ENCODE measurements at regions not wholly inside any gene's neighbourhood (a gene's known extent, or its start where the extent isn't known, plus 50 kb on each side); places are given as distances from the start of the nearest gene placed in this dataset.

- TF ChIP-seq RARB (CRISPR knock-in tag; IDR thresholded peaks at IDR 0.05), result no peak
- no peak for TF ChIP-seq ZFP30 (CRISPR knock-in tag; IDR thresholded peaks at IDR 0.05)
- TF ChIP-seq PPARA (CRISPR knock-in tag; IDR thresholded peaks at IDR 0.05; ENCODE audit: borderline replicate concordance), result no peak
- TF ChIP-seq ISL1 (CRISPR knock-in tag; IDR thresholded peaks at IDR 0.05), result no peak
- TF ChIP-seq ARNTL (CRISPR knock-in tag; IDR thresholded peaks at IDR 0.05; ENCODE audit: borderline replicate concordance, low read depth), result no peak
- TF ChIP-seq, protein P1, sequence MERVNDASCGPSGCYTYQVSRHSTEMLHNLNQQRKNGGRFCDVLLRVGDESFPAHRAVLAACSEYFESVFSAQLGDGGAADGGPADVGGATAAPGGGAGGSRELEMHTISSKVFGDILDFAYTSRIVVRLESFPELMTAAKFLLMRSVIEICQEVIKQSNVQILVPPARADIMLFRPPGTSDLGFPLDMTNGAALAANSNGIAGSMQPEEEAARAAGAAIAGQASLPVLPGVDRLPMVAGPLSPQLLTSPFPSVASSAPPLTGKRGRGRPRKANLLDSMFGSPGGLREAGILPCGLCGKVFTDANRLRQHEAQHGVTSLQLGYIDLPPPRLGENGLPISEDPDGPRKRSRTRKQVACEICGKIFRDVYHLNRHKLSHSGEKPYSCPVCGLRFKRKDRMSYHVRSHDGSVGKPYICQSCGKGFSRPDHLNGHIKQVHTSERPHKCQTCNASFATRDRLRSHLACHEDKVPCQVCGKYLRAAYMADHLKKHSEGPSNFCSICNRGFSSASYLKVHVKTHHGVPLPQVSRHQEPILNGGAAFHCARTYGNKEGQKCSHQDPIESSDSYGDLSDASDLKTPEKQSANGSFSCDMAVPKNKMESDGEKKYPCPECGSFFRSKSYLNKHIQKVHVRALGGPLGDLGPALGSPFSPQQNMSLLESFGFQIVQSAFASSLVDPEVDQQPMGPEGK (CRISPR knock-in tag; IDR thresholded peaks at IDR 0.05; ENCODE audit: borderline replicate concordance), result no peak
- no peak for TF ChIP-seq TOX (CRISPR knock-in tag; IDR thresholded peaks at IDR 0.05; ENCODE audit: borderline replicate concordance)
- no peak for TF ChIP-seq ESRRG (CRISPR knock-in tag; IDR thresholded peaks at IDR 0.05)
- no peak for TF ChIP-seq ZC3H10 (CRISPR knock-in tag; IDR thresholded peaks at IDR 0.05)
- no peak for TF ChIP-seq BACH2 (CRISPR knock-in tag; IDR thresholded peaks at IDR 0.05; ENCODE audit: borderline replicate concordance)
Measured at GRCh38 chr2:185044323-185044874, 446.1 kb downstream of the ZNF804A start.

Data from SK-N-SH treated with all-trans-retinoic acid at 6 μM for 48 hours (cell line).